GM12878 (cell line): ENCODE measurements at regions not wholly inside any gene's neighbourhood (a gene's known extent, or its start where the extent isn't known, plus 50 kb on each side); places are given as distances from the start of the nearest gene placed in this dataset.

Experiments used
- EZH2 ChIP-seq: IDR thresholded peaks from 2 replicates; pipeline ENCODE4 v1.6.1; 2012; ENCODE audit warnings: low read depth, mild to moderate bottlenecking, control low read depth, inconsistent platforms, low read length, borderline replicate concordance; ENCODE audit not compliant: control insufficient read depth
- HDAC2 ChIP-seq: fragments of 200-600 bp; sonication (generic); IDR thresholded peaks from 2 replicates; pipeline ENCODE4 v1.6.1; 2017
- PAX8 ChIP-seq: fragments of 450-650 bp; IDR thresholded peaks from 2 replicates; pipeline ENCODE4 v1.6.1; 2017; ENCODE audit warnings: mild to moderate bottlenecking, moderate library complexity
- RFX5 ChIP-seq: IDR thresholded peaks from 2 replicates; pipeline ENCODE4 v1.6.1; 2011; ENCODE audit warnings: low read depth, low read length, improper control_type of control experiment
- TBL1XR1 ChIP-seq: IDR thresholded peaks from 2 replicates; pipeline ENCODE4 v1.6.1; 2012; ENCODE audit warnings: low read depth, low read length, improper control_type of control experiment

DNA sequence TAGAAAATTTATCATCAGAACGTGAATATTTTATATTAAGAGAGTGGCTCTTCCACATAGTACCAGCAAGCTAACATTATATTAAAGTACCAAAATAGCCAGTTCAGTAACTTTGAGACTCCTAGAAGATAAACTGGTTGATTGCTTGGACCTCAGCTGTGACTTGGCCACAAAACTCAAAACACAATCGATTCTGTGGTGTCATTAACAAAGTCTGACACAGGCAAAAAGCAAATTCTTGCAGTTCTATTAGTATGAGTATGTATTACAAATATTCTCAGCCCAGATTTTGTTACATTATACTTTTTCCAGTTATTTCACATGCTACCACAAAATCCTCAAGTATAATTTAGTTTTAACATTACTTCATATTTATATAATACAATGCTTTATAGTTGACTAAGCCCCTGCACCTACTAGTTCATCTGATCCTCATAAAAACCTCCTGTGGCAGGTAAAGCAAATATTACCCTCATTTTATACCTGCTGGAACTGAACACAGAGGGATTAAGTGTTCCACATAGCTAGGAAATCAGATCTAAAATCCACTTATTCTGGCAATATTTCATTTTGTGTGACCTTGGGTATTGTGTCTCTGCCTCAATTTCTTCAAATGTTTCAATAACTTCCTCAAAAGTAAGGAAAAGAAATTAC lies 279.9 kb upstream of the MKLN1 start:
- no peak for TF ChIP-seq PAX8
- TF ChIP-seq TBL1XR1 = no peak
- no peak for TF ChIP-seq HDAC2
- no peak for TF ChIP-seq RFX5
- TF ChIP-seq EZH2 = no peak
